ENCODE measurements at regions not wholly inside any gene's neighbourhood (a gene's known extent, or its start where the extent isn't known, plus 50 kb on each side); places are given as distances from the start of the nearest gene placed in this dataset.

- no CpG with 5 or more reads among the region's 3 CpGs for WGBS (ENCODE audit: insufficient coverage, low lambda C conversion rate)
- no peaks in the 10 kb centered on the region for H3K9me3 ChIP-seq (ENCODE audit: control insufficient read depth, low read depth, low read length)
- H3K27ac ChIP-seq (ENCODE audit: low read length), result no peak overlapping the region
- peaks cover 46% of the 10 kb centered on the region for H3K4me1 ChIP-seq (ENCODE audit: control insufficient read depth, insufficient read depth, low read length)
- no peak overlapping the region for H3K4me3 ChIP-seq (ENCODE audit: low read length)
- peak in 1 of 2 donors; percentile 58 for DNase-seq
- no peaks in the 10 kb centered on the region for H3K36me3 ChIP-seq (ENCODE audit: control insufficient read depth, insufficient read depth, low read length)
- no peaks in the 10 kb centered on the region for H3K27me3 ChIP-seq (ENCODE audit: control insufficient read depth, insufficient read depth, low read length)
Measured at GRCh38 chr2:236824836-236825235, 255.2 kb downstream of the ACKR3 start.

GRCh38 chr2:236825989-236826510 is 256.4 kb downstream of the ACKR3 start:
- H3K36me3 ChIP-seq (ENCODE audit: control insufficient read depth, insufficient read depth, low read length), result no peaks in the 10 kb centered on the region

GRCh38 chr2:236826606-236827156 is 257.1 kb downstream of the ACKR3 start:
- Histone ChIP-seq H3K4me3 (ENCODE audit: low read length) (no peak overlapping the region), H3K27me3 (ENCODE audit: control insufficient read depth, insufficient read depth, low read length) (no peaks in the 10 kb centered on the region), H3K9me3 (ENCODE audit: control insufficient read depth, low read depth, low read length) (no peaks in the 10 kb centered on the region), H3K27ac (ENCODE audit: low read length) (no peak overlapping the region), H3K36me3 (ENCODE audit: control insufficient read depth, insufficient read depth, low read length) (no peaks in the 10 kb centered on the region), H3K4me1 (ENCODE audit: control insufficient read depth, insufficient read depth, low read length) (peaks cover 46% of the 10 kb centered on the region)
- no CpG with 5 or more reads among the region's 6 CpGs for WGBS (ENCODE audit: insufficient coverage, low lambda C conversion rate)
- DNase-seq, result no peak

More at GRCh38 chr2:236825989-236826510, 256.4 kb downstream of the ACKR3 start:
- no peak for DNase-seq
- no peak overlapping the region for H3K4me3 ChIP-seq (ENCODE audit: low read length)
- H3K9me3 ChIP-seq (ENCODE audit: control insufficient read depth, low read depth, low read length), result no peaks in the 10 kb centered on the region
- H3K27me3 ChIP-seq (ENCODE audit: control insufficient read depth, insufficient read depth, low read length), result no peaks in the 10 kb centered on the region
- H3K27ac ChIP-seq (ENCODE audit: low read length), result no peak overlapping the region
- WGBS (ENCODE audit: insufficient coverage, low lambda C conversion rate), result no CpG with 5 or more reads among the region's 6 CpGs
- peaks cover 46% of the 10 kb centered on the region for H3K4me1 ChIP-seq (ENCODE audit: control insufficient read depth, insufficient read depth, low read length)

GRCh38 chr2:236827997-236828396 is 257.7 kb upstream of the COPS8 start:
- H3K9me3 ChIP-seq (ENCODE audit: control insufficient read depth, low read depth, low read length), result no peaks in the 10 kb centered on the region
- H3K4me3 ChIP-seq (ENCODE audit: low read length), result no peak overlapping the region
- peak in 1 of 2 donors; percentile 60 for DNase-seq
- H3K27ac ChIP-seq (ENCODE audit: low read length), result peak overlapping the region; percentile 70
- H3K27me3 ChIP-seq (ENCODE audit: control insufficient read depth, insufficient read depth, low read length), result no peaks in the 10 kb centered on the region
- no peaks in the 10 kb centered on the region for H3K36me3 ChIP-seq (ENCODE audit: control insufficient read depth, insufficient read depth, low read length)
- WGBS (ENCODE audit: insufficient coverage, low lambda C conversion rate), result no CpG with 5 or more reads among the region's 3 CpGs
- peaks cover 42% of the 10 kb centered on the region for H3K4me1 ChIP-seq (ENCODE audit: control insufficient read depth, insufficient read depth, low read length)

GRCh38 chr2:236828820-236829219 is 256.9 kb upstream of the COPS8 start:
- no CpG with 5 or more reads among the region's 2 CpGs for WGBS (ENCODE audit: insufficient coverage, low lambda C conversion rate)
- Histone ChIP-seq H3K4me1 (ENCODE audit: control insufficient read depth, insufficient read depth, low read length) (peaks cover 35% of the 10 kb centered on the region), H3K9me3 (ENCODE audit: control insufficient read depth, low read depth, low read length) (no peaks in the 10 kb centered on the region), H3K27me3 (ENCODE audit: control insufficient read depth, insufficient read depth, low read length) (no peaks in the 10 kb centered on the region), H3K4me3 (ENCODE audit: low read length) (no peak overlapping the region), H3K36me3 (ENCODE audit: control insufficient read depth, insufficient read depth, low read length) (no peaks in the 10 kb centered on the region), H3K27ac (ENCODE audit: low read length) (peak overlapping the region; percentile 70)
- peak; percentile 89 to 95 for DNase-seq

GRCh38 chr2:236830926-236831325 is 254.8 kb upstream of the COPS8 start:
- H3K27ac ChIP-seq (ENCODE audit: low read length), result no peak overlapping the region

GRCh38 chr2:236831698-236832097 is 254.0 kb upstream of the COPS8 start:
- no peak for DNase-seq
- WGBS (ENCODE audit: insufficient coverage, low lambda C conversion rate), result no CpG with 5 or more reads among the region's 6 CpGs
- Histone ChIP-seq H3K9me3 (ENCODE audit: control insufficient read depth, low read depth, low read length) (peaks cover 3% of the 10 kb centered on the region), H3K4me1 (ENCODE audit: control insufficient read depth, insufficient read depth, low read length) (peaks cover 16% of the 10 kb centered on the region), H3K4me3 (ENCODE audit: low read length) (no peak overlapping the region), H3K27ac (ENCODE audit: low read length) (no peak overlapping the region), H3K27me3 (ENCODE audit: control insufficient read depth, insufficient read depth, low read length) (no peaks in the 10 kb centered on the region), H3K36me3 (ENCODE audit: control insufficient read depth, insufficient read depth, low read length) (no peaks in the 10 kb centered on the region)

More at GRCh38 chr2:236830926-236831325, 254.8 kb upstream of the COPS8 start:
- Histone ChIP-seq H3K4me3 (ENCODE audit: low read length) (no peak overlapping the region), H3K36me3 (ENCODE audit: control insufficient read depth, insufficient read depth, low read length) (no peaks in the 10 kb centered on the region), H3K4me1 (ENCODE audit: control insufficient read depth, insufficient read depth, low read length) (peaks cover 18% of the 10 kb centered on the region), H3K27me3 (ENCODE audit: control insufficient read depth, insufficient read depth, low read length) (no peaks in the 10 kb centered on the region), H3K9me3 (ENCODE audit: control insufficient read depth, low read depth, low read length) (peaks cover 3% of the 10 kb centered on the region)
- WGBS (ENCODE audit: insufficient coverage, low lambda C conversion rate), result no CpG with 5 or more reads among the region's 3 CpGs
- DNase-seq, result no peak

GRCh38 chr2:236833501-236834073 is 252.1 kb upstream of the COPS8 start:
- no peak for DNase-seq
- Histone ChIP-seq H3K36me3 (ENCODE audit: control insufficient read depth, insufficient read depth, low read length) (no peaks in the 10 kb centered on the region), H3K27ac (ENCODE audit: low read length) (no peak overlapping the region), H3K27me3 (ENCODE audit: control insufficient read depth, insufficient read depth, low read length) (no peaks in the 10 kb centered on the region), H3K4me1 (ENCODE audit: control insufficient read depth, insufficient read depth, low read length) (peaks cover 6% of the 10 kb centered on the region), H3K9me3 (ENCODE audit: control insufficient read depth, low read depth, low read length) (peaks cover 3% of the 10 kb centered on the region), H3K4me3 (ENCODE audit: low read length) (no peak overlapping the region)
- 100% methylated on average over 1 of the region's 3 CpGs for WGBS (ENCODE audit: insufficient coverage, low lambda C conversion rate)

- Histone ChIP-seq H3K4me3 (ENCODE audit: low read length) (no peak overlapping the region), H3K27ac (ENCODE audit: low read length) (no peak overlapping the region), H3K27me3 (ENCODE audit: control insufficient read depth, insufficient read depth, low read length) (no peaks in the 10 kb centered on the region), H3K36me3 (ENCODE audit: control insufficient read depth, insufficient read depth, low read length) (no peaks in the 10 kb centered on the region), H3K9me3 (ENCODE audit: control insufficient read depth, low read depth, low read length) (peaks cover 3% of the 10 kb centered on the region), H3K4me1 (ENCODE audit: control insufficient read depth, insufficient read depth, low read length) (peaks cover under 1% of the 10 kb centered on the region)
- no peak for DNase-seq
- WGBS (ENCODE audit: insufficient coverage, low lambda C conversion rate), result no CpG with 5 or more reads among the region's 1 CpG
Measured at GRCh38 chr2:236834284-236834683, 251.4 kb upstream of the COPS8 start.

- DNase-seq, result no peak
- Histone ChIP-seq H3K36me3 (ENCODE audit: control insufficient read depth, insufficient read depth, low read length) (no peaks in the 10 kb centered on the region), H3K9me3 (ENCODE audit: control insufficient read depth, low read depth, low read length) (peaks cover 3% of the 10 kb centered on the region), H3K27ac (ENCODE audit: low read length) (no peak overlapping the region), H3K27me3 (ENCODE audit: control insufficient read depth, insufficient read depth, low read length) (no peaks in the 10 kb centered on the region), H3K4me3 (ENCODE audit: low read length) (no peak overlapping the region), H3K4me1 (ENCODE audit: control insufficient read depth, insufficient read depth, low read length) (no peaks in the 10 kb centered on the region)
- WGBS (ENCODE audit: insufficient coverage, low lambda C conversion rate), result no CpG with 5 or more reads among the region's 2 CpGs
Measured at GRCh38 chr2:236835307-236836024, 250.2 kb upstream of the COPS8 start.
